SJCRH30 (cell line): ENCODE measurements at regions not wholly inside any gene's neighbourhood (a gene's known extent, or its start where the extent isn't known, plus 50 kb on each side); places are given as distances from the start of the nearest gene placed in this dataset.
"Not testable (repeated sequence)": the region's sequence is repeated elsewhere in the genome, so short reads cannot be mapped to it uniquely, and the experiment has no call there.

ENCODE experiments used
- DNase-seq, 2 experiments: peaks; one replicate each; pipeline ENCODE4 v3.0.0-alpha.2; 2015 to 2020
- H3K27ac ChIP-seq: fragments of 250-450 bp; sonication (Bioruptor Pico); 2 replicates; pipeline ENCODE4 v1.5.1; 2020; ENCODE audit warnings: mild to moderate bottlenecking, moderate library complexity
- H3K27me3 ChIP-seq: fragments of 250-450 bp; sonication (Bioruptor Pico); 2 replicates; pipeline ENCODE4 v1.5.1; 2020; ENCODE audit warnings: mild to moderate bottlenecking, moderate library complexity
- H3K36me3 ChIP-seq: fragments of 250-450 bp; sonication (Bioruptor Pico); 2 replicates; pipeline ENCODE4 v1.5.1; 2020; ENCODE audit warnings: mild to moderate bottlenecking, moderate library complexity
- H3K4me1 ChIP-seq: fragments of 250-450 bp; sonication (Bioruptor Pico); 2 replicates; pipeline ENCODE4 v1.5.1; 2020; ENCODE audit warnings: mild to moderate bottlenecking, moderate library complexity
- H3K4me3 ChIP-seq: fragments of 250-450 bp; sonication (Bioruptor Pico); 2 replicates; pipeline ENCODE4 v1.5.1; 2020; ENCODE audit warnings: mild to moderate bottlenecking, moderate library complexity
- H3K9me3 ChIP-seq: fragments of 250-450 bp; sonication (Bioruptor Pico); replicated peaks from 2 replicates; pipeline ENCODE4 v1.5.1; 2020; ENCODE audit warnings: mild to moderate bottlenecking, moderate library complexity

DNA sequence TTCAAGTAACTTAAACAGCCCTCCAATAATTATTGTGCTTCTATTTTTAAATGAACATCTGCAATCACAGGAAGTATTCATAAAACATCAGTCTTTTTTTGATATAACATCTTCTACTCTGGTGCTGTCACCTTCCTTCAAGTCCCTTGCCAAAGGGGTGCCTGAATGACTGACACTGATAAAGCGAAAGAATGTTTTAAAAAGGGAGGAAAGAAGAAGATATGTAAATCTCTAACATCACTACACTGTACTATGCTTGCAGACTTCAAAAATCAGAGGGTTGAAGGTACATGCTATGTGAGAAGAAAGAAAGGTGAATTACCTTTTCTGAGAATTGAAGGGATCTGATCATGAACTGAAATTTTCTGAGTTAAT, 253.7 kb downstream of the ZPLD1 start:
- H3K9me3 ChIP-seq = no peaks in the 10 kb centered on the region
- H3K27ac ChIP-seq = no peak overlapping the region
- no peaks in the 10 kb centered on the region for H3K4me1 ChIP-seq
- no peak for DNase-seq
- H3K4me3 ChIP-seq = no peak overlapping the region
- H3K27me3 ChIP-seq = peaks cover 9% of the 10 kb centered on the region; the same call in 1 of the 2 replicates
- no peaks in the 10 kb centered on the region for H3K36me3 ChIP-seq

DNA sequence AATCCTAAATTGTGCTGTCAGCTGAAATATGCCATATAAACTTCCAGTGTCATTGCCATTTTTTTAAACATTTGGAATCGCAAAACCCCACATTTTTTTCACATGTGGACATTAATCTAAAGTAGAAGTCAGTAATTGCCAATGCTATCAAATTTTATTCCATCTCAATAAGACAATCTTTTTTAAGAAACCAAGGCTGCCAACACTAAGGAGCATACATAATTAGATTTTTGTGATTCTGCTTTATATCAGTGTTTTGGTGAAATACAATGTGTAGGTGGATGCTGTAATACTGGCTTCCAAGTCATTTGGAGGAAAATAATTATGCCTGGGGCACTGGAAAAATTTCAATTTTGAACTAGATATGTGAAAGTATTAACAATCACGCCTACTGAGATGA, 256.7 kb downstream of the ZPLD1 start:
- H3K36me3 ChIP-seq = no peaks in the 10 kb centered on the region
- H3K4me1 ChIP-seq = no peaks in the 10 kb centered on the region
- DNase-seq = no peak
- H3K27me3 ChIP-seq = peaks cover 9% of the 10 kb centered on the region; the same call in 1 of the 2 replicates
- H3K27ac ChIP-seq = no peak overlapping the region
- no peak overlapping the region for H3K4me3 ChIP-seq
- no peaks in the 10 kb centered on the region for H3K9me3 ChIP-seq

DNA sequence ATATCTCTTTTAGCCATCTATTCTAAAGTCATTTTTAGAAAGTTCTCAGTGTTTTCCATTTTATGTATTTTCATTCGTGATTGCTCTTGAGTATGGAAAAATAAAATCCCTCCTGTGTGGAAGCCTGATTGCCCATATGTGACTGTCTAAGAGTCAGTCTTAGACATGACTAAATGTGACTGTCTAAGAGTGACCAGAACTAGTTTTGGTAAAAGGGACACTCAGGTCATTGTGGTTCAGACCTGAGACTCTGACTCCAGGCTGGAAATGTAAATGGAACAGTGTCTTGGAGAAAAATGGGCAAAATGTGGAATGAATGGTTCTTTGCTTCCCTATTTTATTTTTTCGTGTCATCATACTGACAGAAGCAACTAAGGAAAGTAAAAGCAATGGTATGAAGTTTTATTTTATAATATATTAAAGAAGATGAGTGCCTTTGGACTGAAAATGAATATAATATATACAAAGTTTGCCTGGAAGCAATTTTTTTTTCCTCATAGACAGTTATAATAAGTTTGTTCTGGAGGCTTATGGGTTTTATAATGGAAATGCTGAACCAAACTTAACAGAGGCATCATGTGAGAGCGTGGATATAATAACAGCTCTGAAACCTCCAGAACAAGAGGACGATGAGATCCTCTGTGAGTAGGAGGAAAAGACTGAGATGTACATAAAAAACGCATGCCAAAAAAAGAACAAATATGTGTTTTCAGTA, 264.4 kb downstream of the ZPLD1 start:
- H3K36me3 ChIP-seq = no peaks in the 10 kb centered on the region
- H3K4me1 ChIP-seq = no peaks in the 10 kb centered on the region
- no peak for DNase-seq
- peaks cover 6% of the 10 kb centered on the region; the same call in 1 of the 2 replicates for H3K27me3 ChIP-seq
- no peaks in the 10 kb centered on the region for H3K9me3 ChIP-seq
- H3K27ac ChIP-seq = no peak overlapping the region
- no peak overlapping the region for H3K4me3 ChIP-seq

DNA sequence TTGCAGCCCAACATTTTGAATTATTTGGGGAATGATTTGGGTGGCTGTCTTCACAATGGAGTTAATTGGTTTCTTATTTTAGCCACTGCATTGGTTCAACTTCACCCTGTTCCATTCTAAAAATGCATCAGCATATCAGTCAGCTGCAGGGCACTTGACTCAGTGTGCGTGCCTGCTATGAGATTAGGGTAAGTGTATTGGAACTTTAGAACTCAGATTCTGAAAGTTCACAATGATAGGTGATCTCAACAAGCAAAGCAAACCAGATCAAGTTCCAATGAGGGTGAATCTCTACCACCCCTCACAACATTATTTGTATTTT, 265.0 kb downstream of the ZPLD1 start:
- Histone ChIP-seq H3K36me3 (no peaks in the 10 kb centered on the region), H3K27ac (no peak overlapping the region), H3K27me3 (peaks cover 6% of the 10 kb centered on the region; the same call in 1 of the 2 replicates), H3K9me3 (no peaks in the 10 kb centered on the region), H3K4me1 (no peaks in the 10 kb centered on the region), H3K4me3 (no peak overlapping the region)
- DNase-seq = no peak

DNA sequence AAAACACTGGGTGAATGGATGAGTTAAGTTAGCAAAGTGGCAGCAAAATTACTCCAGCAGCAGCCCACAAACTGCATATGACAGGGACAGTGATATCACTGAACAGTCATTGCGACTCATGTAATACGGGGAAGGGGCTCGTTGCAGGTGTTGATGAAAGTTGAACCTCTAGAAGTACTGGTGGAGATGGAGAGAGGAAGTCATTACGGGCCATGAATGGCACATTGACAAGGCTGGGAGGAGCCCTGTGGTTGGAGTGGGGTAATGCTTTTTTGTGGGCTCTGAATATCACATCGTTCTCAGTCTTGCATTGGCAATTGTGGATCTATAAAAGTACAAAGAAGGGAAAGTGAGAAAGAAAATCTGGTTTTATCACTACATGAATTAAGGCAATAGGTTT, 278.1 kb downstream of the ZPLD1 start:
- H3K4me1 ChIP-seq = no peaks in the 10 kb centered on the region
- H3K4me3 ChIP-seq = no peak overlapping the region
- no peaks in the 10 kb centered on the region for H3K27me3 ChIP-seq
- no peaks in the 10 kb centered on the region for H3K9me3 ChIP-seq
- no peak overlapping the region for H3K27ac ChIP-seq
- DNase-seq = no peak
- H3K36me3 ChIP-seq = no peaks in the 10 kb centered on the region

DNA sequence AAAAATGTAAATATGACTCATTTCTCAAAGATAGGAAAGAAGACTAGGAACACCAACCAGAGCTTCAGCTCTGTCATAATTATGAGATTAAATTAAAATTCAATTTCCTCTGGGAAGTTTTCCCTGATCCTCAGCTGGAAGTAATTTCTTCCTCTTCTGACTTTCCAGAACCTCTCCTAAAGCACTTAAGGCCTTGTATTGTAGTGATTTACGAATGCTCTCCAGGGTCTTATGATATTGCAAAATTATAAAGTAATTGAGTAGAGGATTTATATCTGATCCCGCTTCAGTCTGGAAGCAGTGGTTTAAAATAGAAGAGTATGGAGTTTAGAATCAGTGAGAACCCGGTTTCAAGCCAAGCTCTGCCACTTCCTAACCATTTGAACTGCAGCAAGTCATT, 279.8 kb downstream of the ZPLD1 start:
- H3K27ac ChIP-seq = no peak overlapping the region

DNA sequence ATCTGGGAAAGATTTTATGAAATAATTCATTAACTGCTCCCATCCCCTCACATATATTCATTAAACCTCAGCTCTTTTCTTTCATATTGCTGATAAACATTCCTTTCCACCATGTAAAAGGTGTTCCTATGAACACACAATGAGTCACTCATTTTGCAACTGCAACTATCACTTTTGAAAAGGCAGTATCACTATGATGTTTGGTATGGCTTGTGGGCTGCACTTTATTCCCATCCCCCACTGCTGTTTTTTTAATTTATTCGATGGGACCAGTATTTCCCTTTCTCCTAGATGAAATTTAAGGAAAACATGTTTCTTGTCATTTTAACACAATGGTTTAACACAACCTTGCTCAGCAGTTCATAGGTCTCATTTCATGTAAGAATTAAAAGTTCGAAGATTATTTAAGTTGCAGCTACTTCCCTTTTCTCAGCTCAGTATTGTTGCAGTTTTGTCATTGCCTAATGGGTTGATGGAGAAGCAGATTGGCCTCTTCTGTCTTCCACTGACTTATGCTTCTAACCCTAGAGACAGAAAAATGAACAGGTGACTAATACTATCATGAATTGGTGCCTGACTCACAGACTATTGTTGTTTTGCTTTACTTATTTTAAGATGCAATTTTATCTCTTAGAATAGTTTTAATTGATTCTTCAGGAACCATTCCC, 280.3 kb downstream of the ZPLD1 start:
- Histone ChIP-seq H3K27ac (no peak overlapping the region), H3K9me3 (no peaks in the 10 kb centered on the region)
- no peak for DNase-seq

More for the DNA sequence above, 279.8 kb downstream of the ZPLD1 start:
- H3K4me1 ChIP-seq = no peaks in the 10 kb centered on the region
- H3K27me3 ChIP-seq = 0 out of 2 replicates have a peak, but pooled peaks cover 3% of the 10 kb centered on the region
- H3K4me3 ChIP-seq = no peak overlapping the region
- DNase-seq = no peak
- no peaks in the 10 kb centered on the region for H3K9me3 ChIP-seq
- no peaks in the 10 kb centered on the region for H3K36me3 ChIP-seq

DNA sequence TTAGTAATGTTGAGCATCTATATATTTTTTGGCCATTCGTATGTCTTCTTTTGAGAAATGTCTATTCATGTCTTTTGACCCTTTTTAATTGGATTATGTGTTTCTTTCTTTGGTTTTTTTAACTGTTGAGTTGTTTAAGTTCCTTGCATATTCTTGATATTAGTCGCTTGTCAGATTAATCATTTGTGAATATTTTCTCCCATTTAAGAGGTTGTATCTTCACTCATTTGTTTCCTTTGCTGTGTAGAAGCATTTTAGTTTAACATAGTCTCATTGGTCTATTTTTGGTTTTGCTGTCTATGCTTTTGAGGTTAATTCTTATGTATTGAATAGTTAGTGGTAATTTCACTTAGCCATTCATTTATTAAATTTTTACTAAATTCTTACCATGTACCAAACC, 283.8 kb downstream of the ZPLD1 start:
- Histone ChIP-seq H3K4me1 (no peaks in the 10 kb centered on the region), H3K27ac (no peak overlapping the region), H3K36me3 (no peaks in the 10 kb centered on the region), H3K27me3 (0 out of 2 replicates have a peak, but pooled peaks cover 3% of the 10 kb centered on the region), H3K4me3 (no peak overlapping the region), H3K9me3 (no peaks in the 10 kb centered on the region)
- DNase-seq = no peak

More for the DNA sequence above, 280.3 kb downstream of the ZPLD1 start:
- Histone ChIP-seq H3K27me3 (0 out of 2 replicates have a peak, but pooled peaks cover 3% of the 10 kb centered on the region), H3K4me1 (no peaks in the 10 kb centered on the region), H3K36me3 (no peaks in the 10 kb centered on the region), H3K4me3 (no peak overlapping the region)

DNA sequence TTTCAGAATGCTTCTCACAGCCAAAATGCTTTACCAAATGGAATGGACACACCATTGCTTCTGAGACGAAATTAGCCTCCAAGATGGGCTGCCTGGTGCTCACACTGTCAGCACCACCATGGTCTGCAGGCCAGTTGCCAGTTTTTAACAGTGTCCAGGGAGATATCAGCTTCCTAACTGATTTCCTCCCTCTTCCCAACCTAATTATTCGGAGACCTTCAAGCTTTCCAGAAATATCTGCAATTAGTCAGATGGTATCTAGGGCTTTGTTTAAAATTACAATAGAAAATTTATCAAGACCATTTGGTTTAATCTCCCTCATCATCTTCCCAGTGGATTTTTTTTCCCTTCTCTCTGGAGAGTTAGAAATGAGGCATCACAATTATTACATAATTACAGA, 287.5 kb downstream of the ZPLD1 start:
- no peaks in the 10 kb centered on the region for H3K4me1 ChIP-seq
- H3K36me3 ChIP-seq = no peaks in the 10 kb centered on the region
- no peak overlapping the region for H3K27ac ChIP-seq
- H3K27me3 ChIP-seq = 0 out of 2 replicates have a peak, but pooled peaks cover 3% of the 10 kb centered on the region
- no peak for DNase-seq
- no peaks in the 10 kb centered on the region for H3K9me3 ChIP-seq
- no peak overlapping the region for H3K4me3 ChIP-seq

DNA sequence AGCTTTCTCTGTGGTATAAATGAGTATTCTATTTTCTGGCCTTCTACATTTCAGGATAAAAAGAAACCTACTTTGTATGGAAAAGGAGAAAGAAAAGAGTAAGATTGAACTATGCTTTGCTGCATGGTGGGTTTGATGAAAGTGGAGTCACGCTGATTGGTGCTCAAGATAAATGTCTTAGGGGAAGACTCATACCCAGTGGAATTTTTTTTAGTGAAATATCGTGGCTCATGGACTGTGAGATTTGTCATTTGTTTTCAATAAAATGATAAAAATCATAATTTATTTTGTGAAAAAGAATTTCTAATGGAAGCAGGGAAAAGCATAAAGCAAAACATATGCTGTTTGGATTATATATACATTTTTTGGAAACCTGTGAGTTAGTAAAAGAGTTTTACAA, 292.5 kb downstream of the ZPLD1 start:
- Histone ChIP-seq H3K36me3 (no peaks in the 10 kb centered on the region), H3K27ac (no peak overlapping the region), H3K27me3 (no peaks in the 10 kb centered on the region), H3K4me3 (no peak overlapping the region), H3K4me1 (no peaks in the 10 kb centered on the region), H3K9me3 (no peaks in the 10 kb centered on the region)
- DNase-seq = no peak

DNA sequence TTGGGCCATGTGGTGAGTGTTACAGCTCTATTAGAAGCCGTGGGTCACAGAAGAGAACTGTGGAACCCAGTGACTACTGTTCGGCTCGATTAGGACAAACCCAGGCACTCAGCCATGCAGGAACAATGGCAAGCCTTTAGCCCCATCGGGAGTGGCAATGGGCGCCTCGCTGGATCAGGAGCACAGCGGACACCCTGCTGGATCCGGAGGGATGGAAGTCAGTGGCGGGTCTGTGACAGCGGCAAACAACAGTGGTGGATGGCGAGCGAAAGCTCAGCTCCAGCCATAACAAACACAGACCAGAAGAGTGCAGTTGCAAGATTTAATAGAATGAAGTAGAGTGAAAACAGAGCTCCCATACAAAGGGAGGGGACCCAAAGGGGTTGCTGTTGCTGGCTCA, 297.8 kb downstream of the ZPLD1 start:
- not testable (repeated sequence) for H3K9me3 ChIP-seq, H3K4me1 ChIP-seq, DNase-seq, H3K4me3 ChIP-seq, H3K27ac ChIP-seq, H3K36me3 ChIP-seq, H3K27me3 ChIP-seq

DNA sequence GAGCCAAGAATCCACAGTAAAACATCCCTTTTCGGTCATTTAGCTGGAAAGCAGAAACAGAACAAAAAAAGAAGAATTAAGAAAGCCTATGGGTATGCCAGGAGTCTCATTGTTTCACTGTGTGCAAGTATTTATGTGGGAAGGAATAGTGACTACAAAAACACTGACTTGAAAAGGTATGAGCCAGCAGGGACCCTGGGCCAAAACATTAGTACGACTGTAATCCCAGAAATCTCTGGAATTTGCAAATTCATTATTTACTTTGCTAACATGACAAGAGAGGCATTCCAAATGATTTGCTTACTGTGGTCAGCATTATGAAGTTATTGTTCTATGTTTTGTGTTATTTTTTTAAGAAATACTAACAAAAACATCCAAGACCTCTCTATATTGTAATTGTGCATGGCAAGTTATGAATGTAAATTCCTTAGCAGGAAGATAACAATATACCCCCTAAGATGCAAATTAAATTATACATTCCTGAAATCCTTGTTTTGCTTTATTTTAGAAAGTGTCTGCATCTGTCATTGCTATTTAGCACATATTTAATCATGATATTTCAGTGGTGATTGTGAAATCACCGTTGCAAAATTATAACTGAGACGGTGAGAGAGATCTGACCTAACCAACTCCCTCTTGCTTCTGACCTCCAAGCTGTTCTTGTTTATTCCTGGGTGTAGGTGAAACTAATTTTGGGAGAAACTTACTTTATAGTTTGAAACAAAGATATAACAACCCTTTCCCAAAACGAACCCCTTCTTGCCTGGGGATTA, 299.2 kb downstream of the ZPLD1 start:
- Histone ChIP-seq H3K4me1 (peaks cover 4% of the 10 kb centered on the region; the same call in 1 of the 2 replicates), H3K27ac (no peak overlapping the region), H3K27me3 (no peaks in the 10 kb centered on the region), H3K36me3 (no peaks in the 10 kb centered on the region), H3K9me3 (no peaks in the 10 kb centered on the region), H3K4me3 (no peak overlapping the region)
- no peak for DNase-seq

DNA sequence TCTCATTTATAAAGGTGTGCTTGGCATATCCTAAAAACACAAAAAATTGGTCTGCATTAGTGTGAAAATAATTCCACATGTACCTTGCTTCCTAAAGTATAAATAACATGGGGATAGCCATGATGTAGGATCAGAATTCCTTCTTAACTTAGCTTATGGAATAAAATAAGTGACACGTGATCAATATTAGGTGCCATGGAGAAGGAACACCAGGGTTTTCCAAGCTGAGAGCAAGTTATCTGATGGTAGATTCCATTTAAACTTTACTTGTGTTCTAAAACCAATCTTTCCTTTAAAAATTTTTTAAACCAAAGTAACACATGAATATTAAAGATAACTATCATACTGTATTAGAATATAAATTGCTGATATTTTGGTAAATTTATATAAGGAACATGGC, 300.5 kb downstream of the ZPLD1 start:
- Histone ChIP-seq H3K4me3 (no peak overlapping the region), H3K27ac (no peak overlapping the region), H3K27me3 (no peaks in the 10 kb centered on the region), H3K36me3 (no peaks in the 10 kb centered on the region), H3K9me3 (no peaks in the 10 kb centered on the region), H3K4me1 (peaks cover 4% of the 10 kb centered on the region; the same call in 1 of the 2 replicates)
- no peak for DNase-seq

DNA sequence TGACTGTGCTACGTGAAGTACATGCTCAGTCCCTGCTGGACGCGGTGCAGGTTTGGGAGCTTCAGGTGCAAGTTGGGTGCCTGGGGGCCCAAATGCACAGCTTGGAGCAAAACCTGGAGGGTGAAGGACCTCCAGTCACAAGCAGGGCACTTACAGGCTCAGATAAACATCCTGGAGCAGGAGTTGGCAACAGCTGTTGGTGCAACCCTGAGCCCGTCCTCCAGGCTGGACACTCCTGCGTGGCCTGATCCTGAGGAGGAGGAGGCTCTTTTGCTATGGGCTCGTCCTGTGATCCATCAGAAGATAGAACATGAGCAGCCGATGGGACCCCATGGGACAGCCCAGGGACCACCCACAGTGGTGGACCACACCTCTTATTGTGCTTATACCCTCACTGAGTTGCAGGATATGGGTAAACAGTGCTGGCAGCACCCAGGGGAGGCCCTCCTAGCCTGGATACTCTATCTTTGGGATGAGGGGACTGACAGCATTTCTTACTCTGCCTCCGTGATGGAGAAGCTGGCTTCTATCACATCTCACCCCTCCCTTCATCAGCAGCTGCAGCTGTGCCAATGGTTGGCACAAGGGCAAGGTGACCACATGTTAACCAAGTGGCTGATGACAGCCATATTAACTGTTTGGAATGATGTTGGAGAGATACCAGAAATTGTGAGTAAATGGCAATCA, 301.6 kb downstream of the ZPLD1 start:
- Histone ChIP-seq H3K4me1 (peaks cover 4% of the 10 kb centered on the region; the same call in 1 of the 2 replicates), H3K4me3 (no peak overlapping the region), H3K36me3 (no peaks in the 10 kb centered on the region), H3K9me3 (no peaks in the 10 kb centered on the region), H3K27ac (no peak overlapping the region), H3K27me3 (no peaks in the 10 kb centered on the region)
- DNase-seq = no peak

DNA sequence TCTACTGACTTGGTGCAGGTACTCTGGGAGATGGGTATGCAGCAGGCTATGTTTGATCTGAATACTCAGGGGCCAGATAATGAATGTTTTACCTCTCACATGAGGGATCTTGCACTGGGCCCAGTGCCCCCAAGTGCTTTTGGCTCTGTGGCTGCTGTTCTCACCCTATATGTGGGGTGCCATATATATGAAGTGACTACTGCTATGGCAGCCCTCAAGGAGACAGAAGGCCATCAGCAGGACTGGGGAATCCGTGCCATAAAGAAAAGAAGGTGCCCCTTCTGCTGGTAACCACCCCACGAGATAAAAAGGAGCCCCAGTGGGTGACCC, 302.1 kb downstream of the ZPLD1 start:
- Histone ChIP-seq H3K4me1 (peaks cover 4% of the 10 kb centered on the region; the same call in 1 of the 2 replicates), H3K36me3 (no peaks in the 10 kb centered on the region), H3K27me3 (no peaks in the 10 kb centered on the region), H3K27ac (no peak overlapping the region), H3K9me3 (no peaks in the 10 kb centered on the region), H3K4me3 (no peak overlapping the region)
- no peak for DNase-seq
